WTC11 (cell line): ENCODE measurements at regions not wholly inside any gene's neighbourhood (a gene's known extent, or its start where the extent isn't known, plus 50 kb on each side); places are given as distances from the start of the nearest gene placed in this dataset.

ENCODE experiments used
- ATAC-seq: fragments of 200-7000 bp; cut with Tn5 transposase; 2 replicates; pipeline ENCODE4 v1.10.0; 2021; ENCODE audit warnings: mild to moderate bottlenecking, moderate library complexity
- CTCF ChIA-PET: fragments of 300-600 bp; sonication (Branson Sonifier 250); formaldehyde crosslinking; loops from one replicate; lab custom pipeline; 2021; ENCODE audit warnings: antibody characterized with exemption; lab: Charles Lee
- POLR2A ChIA-PET: fragments of 350-600 bp; sonication (Branson Sonifier 250); formaldehyde crosslinking; loops from one replicate; lab custom pipeline; 2021; ENCODE audit warnings: antibody characterized with exemption; lab: Charles Lee
- DNase-seq: peaks from one replicate; pipeline ENCODE4 v3.0.0; 2021; ENCODE audit warnings: low spot score
- H3K27ac Mint-ChIP-seq: 2 replicates; pipeline ENCODE4 v1.8.0; 2021; ENCODE audit warnings: mixed read lengths
- H3K27me3 Mint-ChIP-seq: 2 replicates; pipeline ENCODE4 v1.8.0; 2021; ENCODE audit warnings: low read depth, mild to moderate bottlenecking, moderate library complexity, mixed read lengths
- H3K36me3 Mint-ChIP-seq: 2 replicates; pipeline ENCODE4 v1.8.0; 2021; ENCODE audit warnings: mixed read lengths
- H3K4me1 Mint-ChIP-seq: 2 replicates; pipeline ENCODE4 v1.8.0; 2022; ENCODE audit warnings: mixed read lengths
- H3K4me3 Mint-ChIP-seq: 2 replicates; pipeline ENCODE4 v1.8.0; 2021; ENCODE audit warnings: mild to moderate bottlenecking, moderate library complexity, mixed read lengths
- H3K9me3 Mint-ChIP-seq: 2 replicates; pipeline ENCODE4 v1.8.0; 2021; ENCODE audit warnings: mixed read lengths
- ATF1 ChIP-seq: sonication (generic); formaldehyde crosslinking; IDR thresholded peaks from 2 replicates; pipeline ENCODE4 v1.8.1; 2023; ENCODE audit warnings: mild to moderate bottlenecking, moderate library complexity, missing genetic modification reagents
- MYBL2 ChIP-seq: sonication (generic); formaldehyde crosslinking; IDR thresholded peaks from 2 replicates; pipeline ENCODE4 v1.8.1; 2023; ENCODE audit warnings: mild to moderate bottlenecking, moderate library complexity, missing genetic modification reagents
- ZNF232 ChIP-seq: sonication (generic); formaldehyde crosslinking; IDR thresholded peaks from 2 replicates; pipeline ENCODE4 v1.8.0; 2022; ENCODE audit warnings: mild to moderate bottlenecking, missing genetic modification reagents
- ZNF317 ChIP-seq: sonication (generic); formaldehyde crosslinking; IDR thresholded peaks from 2 replicates; pipeline ENCODE4 v1.8.1; 2023; ENCODE audit warnings: low read depth, mild to moderate bottlenecking, moderate library complexity, missing genetic modification reagents, borderline replicate concordance
- TF ChIP-seq, protein P1 (sequence below): sonication (generic); formaldehyde crosslinking; IDR thresholded peaks from 2 replicates; pipeline ENCODE4 v1.8.1; 2023; ENCODE audit warnings: mild to moderate bottlenecking, missing genetic modification reagents, borderline replicate concordance
- TF ChIP-seq, protein P2 (sequence below): sonication (generic); formaldehyde crosslinking; IDR thresholded peaks from 2 replicates; pipeline ENCODE4 v1.8.1; 2023; ENCODE audit warnings: mild to moderate bottlenecking, missing genetic modification reagents, moderate library complexity
- TF ChIP-seq, protein P3 (sequence below): fragments of 250-450 bp; sonication (Bioruptor Pico); conservative IDR thresholded peaks from 2 replicates; pipeline ENCODE4 v1.9.0; 2021; ENCODE audit warnings: mild to moderate bottlenecking
- TF ChIP-seq, protein P4 (sequence below): sonication (generic); formaldehyde crosslinking; IDR thresholded peaks from 2 replicates; pipeline ENCODE4 v1.8.0; 2022; ENCODE audit warnings: mild to moderate bottlenecking, missing genetic modification reagents
- TF ChIP-seq, protein P5 (sequence below): fragments of 200-600 bp; IDR thresholded peaks from 2 replicates; pipeline ENCODE4 v1.8.0; 2022; ENCODE audit warnings: antibody characterized with exemption
- TF ChIP-seq, protein P6 (sequence below): sonication (generic); formaldehyde crosslinking; IDR thresholded peaks from 2 replicates; pipeline ENCODE4 v1.8.0; 2023; ENCODE audit warnings: mild to moderate bottlenecking, missing genetic modification reagents
- TF ChIP-seq, protein P7 (sequence below): sonication (generic); formaldehyde crosslinking; IDR thresholded peaks from 2 replicates; pipeline ENCODE4 v1.8.1; 2023; ENCODE audit warnings: mild to moderate bottlenecking, missing genetic modification reagents
- TF ChIP-seq, protein P8 (sequence below): fragments of 250-450 bp; sonication (Bioruptor Pico); IDR thresholded peaks from 2 replicates; pipeline ENCODE4 v1.9.0; 2021; ENCODE audit warnings: mild to moderate bottlenecking

DNA sequence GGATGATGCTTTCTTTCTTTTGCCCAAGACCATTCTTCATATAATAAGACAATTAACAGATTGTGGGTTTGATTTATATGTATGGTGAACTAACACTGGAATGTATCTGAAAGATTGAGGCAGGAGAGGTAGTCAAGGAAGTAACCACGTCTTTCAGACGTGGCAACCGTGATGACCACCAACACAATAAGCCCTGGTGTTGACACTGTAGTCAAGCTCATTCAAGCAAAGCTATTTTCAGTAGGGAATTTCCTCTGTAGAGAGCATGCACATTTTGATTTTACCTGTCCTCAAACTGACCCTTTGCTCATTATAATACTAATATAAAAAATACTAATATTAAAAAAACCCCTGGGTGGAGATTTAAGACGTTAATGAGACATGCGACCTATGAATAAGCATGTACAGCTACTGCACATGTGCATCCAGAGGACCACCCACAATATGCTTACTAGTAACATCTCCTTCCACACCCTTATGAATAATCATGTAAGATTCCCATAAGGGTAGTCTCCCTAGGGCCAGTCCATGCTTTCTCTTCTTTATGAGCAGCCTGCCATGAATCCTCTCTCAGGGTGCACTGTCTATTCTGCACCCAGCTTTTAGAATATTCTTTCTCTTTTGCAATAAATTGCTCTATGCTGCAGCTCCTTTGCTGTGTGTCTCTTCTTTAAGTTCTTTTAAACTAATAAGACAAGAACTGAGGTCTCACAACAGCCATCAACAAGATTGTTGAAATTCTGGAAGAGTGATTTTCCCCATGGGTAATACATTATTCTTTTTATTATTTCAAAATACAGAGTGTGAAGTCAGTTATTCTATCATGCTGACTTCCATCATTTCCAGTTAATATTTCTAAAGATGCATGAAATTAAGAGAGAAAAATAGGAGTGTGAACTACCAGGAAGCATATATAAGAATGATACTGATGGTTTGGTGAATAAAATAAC lies 151.3 kb upstream of the NPVF start (continued):
- TF ChIP-seq, protein P1, sequence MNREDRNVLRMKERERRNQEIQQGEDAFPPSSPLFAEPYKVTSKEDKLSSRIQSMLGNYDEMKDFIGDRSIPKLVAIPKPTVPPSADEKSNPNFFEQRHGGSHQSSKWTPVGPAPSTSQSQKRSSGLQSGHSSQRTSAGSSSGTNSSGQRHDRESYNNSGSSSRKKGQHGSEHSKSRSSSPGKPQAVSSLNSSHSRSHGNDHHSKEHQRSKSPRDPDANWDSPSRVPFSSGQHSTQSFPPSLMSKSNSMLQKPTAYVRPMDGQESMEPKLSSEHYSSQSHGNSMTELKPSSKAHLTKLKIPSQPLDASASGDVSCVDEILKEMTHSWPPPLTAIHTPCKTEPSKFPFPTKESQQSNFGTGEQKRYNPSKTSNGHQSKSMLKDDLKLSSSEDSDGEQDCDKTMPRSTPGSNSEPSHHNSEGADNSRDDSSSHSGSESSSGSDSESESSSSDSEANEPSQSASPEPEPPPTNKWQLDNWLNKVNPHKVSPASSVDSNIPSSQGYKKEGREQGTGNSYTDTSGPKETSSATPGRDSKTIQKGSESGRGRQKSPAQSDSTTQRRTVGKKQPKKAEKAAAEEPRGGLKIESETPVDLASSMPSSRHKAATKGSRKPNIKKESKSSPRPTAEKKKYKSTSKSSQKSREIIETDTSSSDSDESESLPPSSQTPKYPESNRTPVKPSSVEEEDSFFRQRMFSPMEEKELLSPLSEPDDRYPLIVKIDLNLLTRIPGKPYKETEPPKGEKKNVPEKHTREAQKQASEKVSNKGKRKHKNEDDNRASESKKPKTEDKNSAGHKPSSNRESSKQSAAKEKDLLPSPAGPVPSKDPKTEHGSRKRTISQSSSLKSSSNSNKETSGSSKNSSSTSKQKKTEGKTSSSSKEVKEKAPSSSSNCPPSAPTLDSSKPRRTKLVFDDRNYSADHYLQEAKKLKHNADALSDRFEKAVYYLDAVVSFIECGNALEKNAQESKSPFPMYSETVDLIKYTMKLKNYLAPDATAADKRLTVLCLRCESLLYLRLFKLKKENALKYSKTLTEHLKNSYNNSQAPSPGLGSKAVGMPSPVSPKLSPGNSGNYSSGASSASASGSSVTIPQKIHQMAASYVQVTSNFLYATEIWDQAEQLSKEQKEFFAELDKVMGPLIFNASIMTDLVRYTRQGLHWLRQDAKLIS (CRISPR knock-in tag) = no peak
- TF ChIP-seq, protein P2, sequence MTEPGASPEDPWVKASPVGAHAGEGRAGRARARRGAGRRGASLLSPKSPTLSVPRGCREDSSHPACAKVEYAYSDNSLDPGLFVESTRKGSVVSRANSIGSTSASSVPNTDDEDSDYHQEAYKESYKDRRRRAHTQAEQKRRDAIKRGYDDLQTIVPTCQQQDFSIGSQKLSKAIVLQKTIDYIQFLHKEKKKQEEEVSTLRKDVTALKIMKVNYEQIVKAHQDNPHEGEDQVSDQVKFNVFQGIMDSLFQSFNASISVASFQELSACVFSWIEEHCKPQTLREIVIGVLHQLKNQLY (CRISPR knock-in tag) = no peak
- TF ChIP-seq, protein P3, sequence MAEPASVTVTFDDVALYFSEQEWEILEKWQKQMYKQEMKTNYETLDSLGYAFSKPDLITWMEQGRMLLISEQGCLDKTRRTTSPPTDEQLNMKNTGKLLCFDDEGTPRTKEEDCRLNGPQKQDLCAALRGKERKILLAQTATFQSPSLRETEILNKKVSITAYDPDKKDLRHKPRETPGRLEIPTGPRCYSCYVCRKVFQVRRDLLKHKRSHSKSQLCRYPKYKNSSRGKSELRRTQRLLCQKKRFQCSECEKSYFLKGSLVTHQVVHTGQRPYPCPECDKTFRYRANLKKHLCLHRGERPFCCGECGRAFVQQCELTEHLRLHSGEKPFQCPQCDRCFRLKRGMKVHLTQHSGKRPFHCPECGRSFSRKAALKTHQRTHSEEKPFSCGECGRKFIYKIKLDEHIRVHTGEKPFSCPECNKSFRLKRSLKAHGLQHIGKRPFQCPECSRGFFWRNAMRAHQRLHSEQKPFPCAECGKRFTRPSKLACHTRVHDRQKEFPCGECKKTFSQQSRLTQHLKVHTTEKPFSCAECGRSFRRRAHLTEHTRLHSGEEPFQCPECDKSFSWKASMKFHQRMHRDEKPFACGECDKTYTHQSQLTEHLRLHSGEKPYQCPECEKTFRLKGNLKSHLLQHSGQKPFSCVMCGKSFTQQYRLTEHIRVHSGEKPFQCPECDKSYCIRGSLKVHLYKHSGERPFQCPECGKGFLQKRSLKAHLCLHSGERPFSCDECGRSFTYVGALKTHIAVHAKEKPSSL (CRISPR knock-in tag) = no peak
- TF ChIP-seq ZNF317 (CRISPR knock-in tag) = no peak
- TF ChIP-seq, all 79 proteins: peak for 0

DNA sequence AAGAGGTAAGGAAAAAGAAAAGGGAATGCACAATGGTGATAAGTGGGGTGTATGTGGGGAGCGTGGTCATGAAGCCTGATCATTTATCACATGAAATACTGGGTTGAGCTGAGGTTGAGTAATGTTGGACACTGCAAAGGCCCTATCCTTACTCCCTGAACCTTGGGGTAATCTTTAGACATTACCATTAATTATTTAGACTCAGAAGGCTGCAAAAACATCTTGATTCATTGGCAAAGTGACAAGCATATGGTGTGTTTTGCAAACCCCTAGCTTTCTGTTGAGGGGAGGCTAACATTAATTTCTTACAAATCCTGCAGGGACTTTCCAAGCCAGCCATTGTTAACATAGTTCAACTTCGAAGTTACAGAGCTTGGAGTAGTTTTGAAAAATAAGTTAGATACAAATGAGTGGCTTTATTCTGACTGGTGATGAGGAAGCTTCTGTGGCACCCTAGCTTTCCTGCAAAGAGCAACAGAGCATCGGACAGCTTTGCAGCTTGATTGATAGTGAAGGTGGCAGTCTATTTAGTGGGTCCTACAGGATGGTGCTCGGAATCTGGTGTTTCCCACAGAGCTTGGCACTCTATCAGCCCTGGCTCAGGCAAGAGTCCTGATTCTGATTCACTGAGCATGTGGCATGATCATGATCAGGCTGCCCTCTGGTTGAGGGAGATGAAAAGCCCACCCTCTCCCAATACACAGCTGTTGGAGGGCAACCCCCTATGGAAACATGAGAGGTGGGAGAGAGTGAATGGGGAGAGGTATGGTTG lies 153.7 kb upstream of the NPVF start:
- ChIA-PET CTCF (interaction anchor here (0.8 to 12.1 kb wide), 2 partner anchors 122 to 165 kb away, joined by 3 to 143 read pairs; no protein-coding TSS in a partner anchor), POLR2A (no interaction called here)
- Mint-ChIP-seq H3K4me3 (no peak overlapping the region), H3K27ac (no peak overlapping the region), H3K36me3 (no peaks in the 10 kb centered on the region), H3K9me3 (no peaks in the 10 kb centered on the region), H3K27me3 (no peaks in the 10 kb centered on the region; the same call in 1 of the 2 replicates), H3K4me1 (peaks cover 8% of the 10 kb centered on the region)
- ATAC-seq (no peak), DNase-seq (no peak)
- TF ChIP-seq ZNF232 (no peak), MYBL2 (CRISPR knock-in tag) (no peak), ATF1 (CRISPR knock-in tag) (no peak)
- TF ChIP-seq, protein P4, sequence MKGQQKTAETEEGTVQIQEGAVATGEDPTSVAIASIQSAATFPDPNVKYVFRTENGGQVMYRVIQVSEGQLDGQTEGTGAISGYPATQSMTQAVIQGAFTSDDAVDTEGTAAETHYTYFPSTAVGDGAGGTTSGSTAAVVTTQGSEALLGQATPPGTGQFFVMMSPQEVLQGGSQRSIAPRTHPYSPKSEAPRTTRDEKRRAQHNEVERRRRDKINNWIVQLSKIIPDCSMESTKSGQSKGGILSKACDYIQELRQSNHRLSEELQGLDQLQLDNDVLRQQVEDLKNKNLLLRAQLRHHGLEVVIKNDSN (CRISPR knock-in tag) = no peak
- TF ChIP-seq, protein P5, sequence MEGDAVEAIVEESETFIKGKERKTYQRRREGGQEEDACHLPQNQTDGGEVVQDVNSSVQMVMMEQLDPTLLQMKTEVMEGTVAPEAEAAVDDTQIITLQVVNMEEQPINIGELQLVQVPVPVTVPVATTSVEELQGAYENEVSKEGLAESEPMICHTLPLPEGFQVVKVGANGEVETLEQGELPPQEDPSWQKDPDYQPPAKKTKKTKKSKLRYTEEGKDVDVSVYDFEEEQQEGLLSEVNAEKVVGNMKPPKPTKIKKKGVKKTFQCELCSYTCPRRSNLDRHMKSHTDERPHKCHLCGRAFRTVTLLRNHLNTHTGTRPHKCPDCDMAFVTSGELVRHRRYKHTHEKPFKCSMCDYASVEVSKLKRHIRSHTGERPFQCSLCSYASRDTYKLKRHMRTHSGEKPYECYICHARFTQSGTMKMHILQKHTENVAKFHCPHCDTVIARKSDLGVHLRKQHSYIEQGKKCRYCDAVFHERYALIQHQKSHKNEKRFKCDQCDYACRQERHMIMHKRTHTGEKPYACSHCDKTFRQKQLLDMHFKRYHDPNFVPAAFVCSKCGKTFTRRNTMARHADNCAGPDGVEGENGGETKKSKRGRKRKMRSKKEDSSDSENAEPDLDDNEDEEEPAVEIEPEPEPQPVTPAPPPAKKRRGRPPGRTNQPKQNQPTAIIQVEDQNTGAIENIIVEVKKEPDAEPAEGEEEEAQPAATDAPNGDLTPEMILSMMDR = no peak
- TF ChIP-seq, protein P3 (CRISPR knock-in tag) = no peak
- TF ChIP-seq, protein P6, sequence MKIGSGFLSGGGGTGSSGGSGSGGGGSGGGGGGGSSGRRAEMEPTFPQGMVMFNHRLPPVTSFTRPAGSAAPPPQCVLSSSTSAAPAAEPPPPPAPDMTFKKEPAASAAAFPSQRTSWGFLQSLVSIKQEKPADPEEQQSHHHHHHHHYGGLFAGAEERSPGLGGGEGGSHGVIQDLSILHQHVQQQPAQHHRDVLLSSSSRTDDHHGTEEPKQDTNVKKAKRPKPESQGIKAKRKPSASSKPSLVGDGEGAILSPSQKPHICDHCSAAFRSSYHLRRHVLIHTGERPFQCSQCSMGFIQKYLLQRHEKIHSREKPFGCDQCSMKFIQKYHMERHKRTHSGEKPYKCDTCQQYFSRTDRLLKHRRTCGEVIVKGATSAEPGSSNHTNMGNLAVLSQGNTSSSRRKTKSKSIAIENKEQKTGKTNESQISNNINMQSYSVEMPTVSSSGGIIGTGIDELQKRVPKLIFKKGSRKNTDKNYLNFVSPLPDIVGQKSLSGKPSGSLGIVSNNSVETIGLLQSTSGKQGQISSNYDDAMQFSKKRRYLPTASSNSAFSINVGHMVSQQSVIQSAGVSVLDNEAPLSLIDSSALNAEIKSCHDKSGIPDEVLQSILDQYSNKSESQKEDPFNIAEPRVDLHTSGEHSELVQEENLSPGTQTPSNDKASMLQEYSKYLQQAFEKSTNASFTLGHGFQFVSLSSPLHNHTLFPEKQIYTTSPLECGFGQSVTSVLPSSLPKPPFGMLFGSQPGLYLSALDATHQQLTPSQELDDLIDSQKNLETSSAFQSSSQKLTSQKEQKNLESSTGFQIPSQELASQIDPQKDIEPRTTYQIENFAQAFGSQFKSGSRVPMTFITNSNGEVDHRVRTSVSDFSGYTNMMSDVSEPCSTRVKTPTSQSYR = no peak
- TF ChIP-seq, protein P7, sequence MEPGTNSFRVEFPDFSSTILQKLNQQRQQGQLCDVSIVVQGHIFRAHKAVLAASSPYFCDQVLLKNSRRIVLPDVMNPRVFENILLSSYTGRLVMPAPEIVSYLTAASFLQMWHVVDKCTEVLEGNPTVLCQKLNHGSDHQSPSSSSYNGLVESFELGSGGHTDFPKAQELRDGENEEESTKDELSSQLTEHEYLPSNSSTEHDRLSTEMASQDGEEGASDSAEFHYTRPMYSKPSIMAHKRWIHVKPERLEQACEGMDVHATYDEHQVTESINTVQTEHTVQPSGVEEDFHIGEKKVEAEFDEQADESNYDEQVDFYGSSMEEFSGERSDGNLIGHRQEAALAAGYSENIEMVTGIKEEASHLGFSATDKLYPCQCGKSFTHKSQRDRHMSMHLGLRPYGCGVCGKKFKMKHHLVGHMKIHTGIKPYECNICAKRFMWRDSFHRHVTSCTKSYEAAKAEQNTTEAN (CRISPR knock-in tag) = no peak
- TF ChIP-seq, protein P8, sequence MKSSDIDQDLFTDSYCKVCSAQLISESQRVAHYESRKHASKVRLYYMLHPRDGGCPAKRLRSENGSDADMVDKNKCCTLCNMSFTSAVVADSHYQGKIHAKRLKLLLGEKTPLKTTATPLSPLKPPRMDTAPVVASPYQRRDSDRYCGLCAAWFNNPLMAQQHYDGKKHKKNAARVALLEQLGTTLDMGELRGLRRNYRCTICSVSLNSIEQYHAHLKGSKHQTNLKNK = no peak
